Trophoblast cell (in vitro differentiated cells and primary cell): ENCODE measurements at regions not wholly inside any gene's neighbourhood (a gene's known extent, or its start where the extent isn't known, plus 50 kb on each side); places are given as distances from the start of the nearest gene placed in this dataset.

Experiments
- DNase-seq, 2 donors: peaks; one replicate each; pipeline ENCODE4 v3.0.0-alpha.2; 2016
- H2AFZ ChIP-seq: 2 replicates; pipeline ENCODE4 v1.6.1; 2013; ENCODE audit warnings: low read length, moderate library complexity, mild to moderate bottlenecking; ENCODE audit not compliant: insufficient read depth, poor library complexity
- H2AK5ac ChIP-seq: 2 replicates; pipeline ENCODE4 v1.6.1; 2013; ENCODE audit warnings: mild to moderate bottlenecking, low read length
- H2BK120ac ChIP-seq: 2 replicates; pipeline ENCODE4 v1.6.1; 2013; ENCODE audit warnings: low read length, mild to moderate bottlenecking, moderate library complexity; ENCODE audit not compliant: insufficient read depth, poor library complexity
- H2BK12ac ChIP-seq: 2 replicates; pipeline ENCODE4 v1.6.1; 2013; ENCODE audit warnings: mild to moderate bottlenecking, low read length, moderate library complexity
- H2BK5ac ChIP-seq: 2 replicates; pipeline ENCODE4 v1.6.1; 2013; ENCODE audit warnings: low read length, low read depth, moderate library complexity, mild to moderate bottlenecking; ENCODE audit not compliant: poor library complexity
- H3K14ac ChIP-seq: 2 replicates; pipeline ENCODE4 v1.6.1; 2013; ENCODE audit warnings: mild to moderate bottlenecking, low read length
- H3K18ac ChIP-seq: 2 replicates; pipeline ENCODE4 v1.6.1; 2013; ENCODE audit warnings: mild to moderate bottlenecking, low read length
- H3K23ac ChIP-seq: 2 replicates; pipeline ENCODE4 v1.6.1; 2013; ENCODE audit warnings: low read length
- H3K27ac ChIP-seq: 2 replicates; pipeline ENCODE4 v1.5.1; 2013; ENCODE audit warnings: low read depth, mild to moderate bottlenecking, inconsistent platforms, low read length, moderate library complexity
- H3K27me3 ChIP-seq: 2 replicates; pipeline ENCODE4 v1.6.1; 2013; ENCODE audit warnings: inconsistent platforms, mild to moderate bottlenecking, low read length, moderate library complexity; ENCODE audit not compliant: insufficient read depth
- H3K36me3 ChIP-seq, 2 experiments: 1 replicate in 1 of 2; 2 replicates in 1 of 2; pipeline ENCODE4 v1.6.1; 2013; ENCODE audit warnings: low read length in 2 of 2, mild to moderate bottlenecking in 2 of 2, moderate library complexity in 1 of 2; ENCODE audit not compliant: insufficient read depth in 2 of 2, control insufficient read depth in 1 of 2
- H3K4ac ChIP-seq: 2 replicates; pipeline ENCODE4 v1.6.1; 2013; ENCODE audit warnings: low read depth, mild to moderate bottlenecking, low read length, moderate library complexity
- H3K4me1 ChIP-seq, 2 experiments: 1 replicate in 1 of 2; 2 replicates in 1 of 2; pipeline ENCODE4 v1.6.1; 2013; ENCODE audit warnings: low read length in 2 of 2, mild to moderate bottlenecking in 2 of 2, moderate library complexity in 1 of 2; ENCODE audit not compliant: insufficient read depth in 2 of 2, control insufficient read depth in 1 of 2
- H3K4me2 ChIP-seq: 2 replicates; pipeline ENCODE4 v1.6.1; 2013; ENCODE audit warnings: inconsistent platforms, mild to moderate bottlenecking, low read length, moderate library complexity
- H3K4me3 ChIP-seq: 2 replicates; pipeline ENCODE4 v1.5.1; 2013; ENCODE audit warnings: mild to moderate bottlenecking, low read depth, low read length, inconsistent platforms
- H3K79me1 ChIP-seq: one replicate; pipeline ENCODE4 v1.6.1; 2013; ENCODE audit warnings: low read length
- H3K79me2 ChIP-seq: 2 replicates; pipeline ENCODE4 v1.6.1; 2013; ENCODE audit warnings: low read length, mild to moderate bottlenecking; ENCODE audit not compliant: control insufficient read depth, insufficient read depth, poor library complexity
- H3K9ac ChIP-seq: 2 replicates; pipeline ENCODE4 v1.6.1; 2013; ENCODE audit warnings: mild to moderate bottlenecking, low read length
- H3K9me3 ChIP-seq: 2 replicates; pipeline ENCODE4 v1.6.1; 2013; ENCODE audit warnings: low read depth, mild to moderate bottlenecking, control low read depth, inconsistent platforms, low read length; ENCODE audit not compliant: insufficient read depth
- H4K12ac ChIP-seq: 2 replicates; pipeline ENCODE4 v1.6.1; 2013; ENCODE audit warnings: low read depth, mild to moderate bottlenecking, low read length, moderate library complexity
- H4K8ac ChIP-seq: 2 replicates; pipeline ENCODE4 v1.6.1; 2013; ENCODE audit warnings: low read depth, mild to moderate bottlenecking, low read length, moderate library complexity
- H4K91ac ChIP-seq: one replicate; pipeline ENCODE4 v1.6.1; 2013; ENCODE audit warnings: low read depth, mild to moderate bottlenecking, low read length, moderate library complexity
- WGBS: extraction: QIAGEN DNeasy Blood & Tissue Kit; methylation state at CpG from one replicate; pipeline ENCODE4 v1.1.7; 2013; ENCODE audit warnings: missing lambda C conversion rate; ENCODE audit not compliant: insufficient read length, insufficient coverage; ENCODE audit errors: extremely low coverage; 5-methylcytosine and 5-hydroxymethylcytosine counted together

GRCh38 chrX:40457406-40457805, 123.4 kb upstream of the ATP6AP2 start:
- H4K91ac ChIP-seq = no peak overlapping the region
- H3K23ac ChIP-seq = no peak overlapping the region
- no peak overlapping the region for H3K9ac ChIP-seq
- H2AFZ ChIP-seq = no peak overlapping the region
- H3K9me3 ChIP-seq = no peaks in the 10 kb centered on the region
- no peak overlapping the region for H4K8ac ChIP-seq
- no peak for DNase-seq
- H3K18ac ChIP-seq = no peak overlapping the region
- H3K27ac ChIP-seq = no peak overlapping the region
- H3K27me3 ChIP-seq = no peaks in the 10 kb centered on the region
- H3K36me3 ChIP-seq = no peaks in the 10 kb centered on the region
- H3K79me1 ChIP-seq = no peaks in the 10 kb centered on the region
- no peak overlapping the region for H4K12ac ChIP-seq
- H3K4me3 ChIP-seq = no peak overlapping the region
- no peaks in the 10 kb centered on the region for H3K79me2 ChIP-seq
- no peak overlapping the region for H2AK5ac ChIP-seq
- no peak overlapping the region for H3K14ac ChIP-seq
- no peak overlapping the region for H3K4me2 ChIP-seq
- H2BK120ac ChIP-seq = no peak overlapping the region
- H3K4me1 ChIP-seq = no peaks in the 10 kb centered on the region
- H3K4ac ChIP-seq = no peak overlapping the region
- no peak overlapping the region for H2BK12ac ChIP-seq
- H2BK5ac ChIP-seq = no peak overlapping the region

GRCh38 chrX:40452031-40452430, 128.7 kb upstream of the ATP6AP2 start:
- Histone ChIP-seq H2BK120ac (no peak overlapping the region), H4K91ac (no peak overlapping the region), H2BK5ac (no peak overlapping the region), H3K4me1 (peaks cover 3% of the 10 kb centered on the region in 2 experiments), H3K4me2 (no peak overlapping the region), H3K4ac (no peak overlapping the region), H2BK12ac (no peak overlapping the region), H3K79me1 (no peaks in the 10 kb centered on the region), H3K9ac (no peak overlapping the region), H3K36me3 (no peaks in the 10 kb centered on the region), H2AFZ (no peak overlapping the region), H3K79me2 (no peaks in the 10 kb centered on the region), H2AK5ac (no peak overlapping the region), H3K27ac (no peak overlapping the region), H3K18ac (no peak overlapping the region), H3K23ac (no peak overlapping the region), H4K12ac (no peak overlapping the region), H4K8ac (no peak overlapping the region), H3K27me3 (no peaks in the 10 kb centered on the region), H3K4me3 (no peak overlapping the region), H3K9me3 (no peaks in the 10 kb centered on the region), H3K14ac (no peak overlapping the region)
- no CpG with 5 or more reads among the region's 6 CpGs for WGBS
- DNase-seq = no peak

GRCh38 chrX:40449956-40450706, 130.6 kb upstream of the ATP6AP2 start:
- H3K36me3 ChIP-seq = no peaks in the 10 kb centered on the region
- no peak overlapping the region for H2BK120ac ChIP-seq
- no CpG with 5 or more reads among the region's 8 CpGs for WGBS

GRCh38 chrX:40449396-40449795, 131.4 kb upstream of the ATP6AP2 start:
- WGBS = no CpG with 5 or more reads among the region's 7 CpGs
- Histone ChIP-seq H2BK12ac (no peak overlapping the region), H2BK120ac (no peak overlapping the region), H3K9ac (no peak overlapping the region), H3K9me3 (no peaks in the 10 kb centered on the region), H4K91ac (no peak overlapping the region), H3K79me2 (no peaks in the 10 kb centered on the region), H3K27ac (no peak overlapping the region), H3K4me3 (no peak overlapping the region), H3K4me2 (no peak overlapping the region), H3K14ac (no peak overlapping the region), H4K8ac (no peak overlapping the region), H3K79me1 (no peaks in the 10 kb centered on the region), H4K12ac (no peak overlapping the region), H3K4ac (no peak overlapping the region), H2AK5ac (no peak overlapping the region), H3K18ac (no peak overlapping the region), H2AFZ (no peak overlapping the region), H3K36me3 (no peaks in the 10 kb centered on the region), H3K4me1 (peaks cover 3% of the 10 kb centered on the region in 2 experiments), H2BK5ac (no peak overlapping the region), H3K27me3 (no peaks in the 10 kb centered on the region), H3K23ac (no peak overlapping the region)
- no peak for DNase-seq

More at GRCh38 chrX:40449956-40450706, 130.6 kb upstream of the ATP6AP2 start:
- no peak overlapping the region for H2BK12ac ChIP-seq
- no peak overlapping the region for H3K9ac ChIP-seq
- no peak overlapping the region for H3K14ac ChIP-seq
- no peak overlapping the region for H2AK5ac ChIP-seq
- H3K27ac ChIP-seq = no peak overlapping the region
- DNase-seq = no peak
- no peaks in the 10 kb centered on the region for H3K79me1 ChIP-seq
- H3K79me2 ChIP-seq = no peaks in the 10 kb centered on the region
- no peak overlapping the region for H3K4me3 ChIP-seq
- H3K4me2 ChIP-seq = no peak overlapping the region
- no peaks in the 10 kb centered on the region for H3K27me3 ChIP-seq
- peaks cover 3% of the 10 kb centered on the region in 2 experiments for H3K4me1 ChIP-seq
- no peak overlapping the region for H3K23ac ChIP-seq
- H2AFZ ChIP-seq = no peak overlapping the region
- H4K8ac ChIP-seq = no peak overlapping the region
- H4K12ac ChIP-seq = no peak overlapping the region
- no peak overlapping the region for H3K4ac ChIP-seq
- H4K91ac ChIP-seq = no peak overlapping the region
- no peaks in the 10 kb centered on the region for H3K9me3 ChIP-seq
- no peak overlapping the region for H2BK5ac ChIP-seq
- H3K18ac ChIP-seq = no peak overlapping the region
